Activated CD8-positive, alpha-beta T cell treated with anti-CD3 and anti-CD28 coated beads for 36 hours (primary cell): ENCODE measurements at regions not wholly inside any gene's neighbourhood (a gene's known extent, or its start where the extent isn't known, plus 50 kb on each side); places are given as distances from the start of the nearest gene placed in this dataset.
"Not testable (repeated sequence)": the region's sequence is repeated elsewhere in the genome, so short reads cannot be mapped to it uniquely, and the experiment has no call there.

Experiments used
- ATAC-seq: fragments of 200-7000 bp; cut with Tn5 transposase; one replicate; pipeline ENCODE4 v1.10.0; 2021; ENCODE audit warnings: mild to moderate bottlenecking, moderate library complexity
- CTCF ChIA-PET: fragments of 350-600 bp; sonication (Branson Sonifier 250); formaldehyde crosslinking; loops from one replicate; lab custom pipeline; 2021; ENCODE audit warnings: antibody characterized with exemption; lab: Charles Lee
- POLR2A ChIA-PET: fragments of 350-600 bp; sonication (Branson Sonifier 250); formaldehyde crosslinking; loops from one replicate; lab custom pipeline; 2021; ENCODE audit warnings: antibody characterized with exemption; lab: Charles Lee
- DNase-seq: peaks from one replicate; pipeline ENCODE4 v3.0.0-alpha.2; 2020
- H3K27ac Mint-ChIP-seq: one replicate; pipeline ENCODE4 v1.8.0; 2021; ENCODE audit warnings: mild to moderate bottlenecking, mixed read lengths
- H3K27me3 Mint-ChIP-seq: one replicate; pipeline ENCODE4 v1.8.0; 2021; ENCODE audit warnings: mixed read lengths
- H3K36me3 Mint-ChIP-seq: one replicate; pipeline ENCODE4 v1.8.0; 2021; ENCODE audit warnings: low read depth, mixed read lengths
- H3K4me1 Mint-ChIP-seq: one replicate; pipeline ENCODE4 v1.8.0; 2021; ENCODE audit warnings: low read depth, mixed read lengths
- H3K4me3 Mint-ChIP-seq: one replicate; pipeline ENCODE4 v1.8.0; 2021; ENCODE audit warnings: mild to moderate bottlenecking, moderate library complexity, mixed read lengths
- H3K9me3 Mint-ChIP-seq: one replicate; pipeline ENCODE4 v1.8.0; 2021; ENCODE audit warnings: mixed read lengths
- CTCF ChIP-seq: fragments of 200-600 bp; IDR thresholded peaks from one replicate; pipeline ENCODE4 v1.8.0; 2022; ENCODE audit warnings: antibody characterized with exemption, mild to moderate bottlenecking
- intact Hi-C: fragments of 100-400 bp; cut with micrococcal nuclease; formaldehyde crosslinking; loops from one replicate; pipeline ENCODE4 v1.10.0; 2022

GRCh38 chr11:115637599-115638241 lies 133.5 kb upstream of the CADM1 start:
- no peak for TF ChIP-seq CTCF
- Mint-ChIP-seq H3K4me3 (no peak overlapping the region), H3K36me3 (no peaks in the 10 kb centered on the region), H3K27ac (no peak overlapping the region), H3K9me3 (no peaks in the 10 kb centered on the region), H3K27me3 (no peaks in the 10 kb centered on the region), H3K4me1 (no peaks in the 10 kb centered on the region)
- POLR2A ChIA-PET, result no interaction called here
- ATAC-seq, result no peak
- no peak for DNase-seq
- intact Hi-C loops, result no loop called here
- CTCF ChIA-PET, result no interaction called here

DNA sequence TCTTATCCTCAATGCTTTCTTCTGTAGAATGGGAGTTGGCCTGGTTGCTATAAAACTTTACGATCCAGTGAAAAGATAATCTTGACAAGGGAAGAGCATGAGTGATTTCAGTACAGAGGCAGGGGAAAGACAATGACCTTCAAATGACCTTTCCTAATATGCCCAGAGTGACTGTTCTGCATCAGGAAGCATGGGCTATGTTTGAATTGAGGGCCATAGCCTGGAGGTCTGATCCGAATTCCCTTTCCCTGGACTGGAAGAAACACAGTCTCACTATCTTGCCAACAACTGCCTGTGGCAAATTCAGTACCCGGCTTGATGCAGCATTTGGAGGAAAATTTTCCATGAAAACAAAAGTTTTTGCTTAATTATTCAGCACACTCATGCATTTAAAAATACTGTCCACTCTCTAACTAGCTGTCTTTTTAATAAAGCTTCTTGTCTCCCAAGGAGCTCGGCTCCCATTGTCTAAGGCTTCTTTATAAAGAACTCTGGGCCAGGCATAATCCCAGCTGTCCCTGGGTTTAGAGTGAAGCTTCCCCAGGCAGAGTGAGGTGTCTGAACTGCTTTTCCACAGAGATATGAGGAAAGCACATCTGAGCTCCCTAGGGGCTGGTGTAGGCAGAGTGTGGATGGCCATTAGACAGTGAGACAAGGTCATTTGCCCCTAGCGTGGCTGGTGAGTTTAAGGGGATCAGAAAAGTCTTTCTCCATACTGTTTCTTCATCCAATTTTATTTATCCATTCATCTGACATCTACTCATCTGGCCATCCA lies 132.7 kb upstream of the CADM1 start:
- Mint-ChIP-seq H3K27me3 (no peaks in the 10 kb centered on the region), H3K36me3 (no peaks in the 10 kb centered on the region), H3K4me3 (no peak overlapping the region), H3K4me1 (no peaks in the 10 kb centered on the region), H3K27ac (no peak overlapping the region), H3K9me3 (no peaks in the 10 kb centered on the region)
- no peak for ATAC-seq
- TF ChIP-seq CTCF, result no peak
- CTCF ChIA-PET, result no interaction called here
- DNase-seq, result no peak
- intact Hi-C loops, result no loop called here
- POLR2A ChIA-PET, result no interaction called here

DNA sequence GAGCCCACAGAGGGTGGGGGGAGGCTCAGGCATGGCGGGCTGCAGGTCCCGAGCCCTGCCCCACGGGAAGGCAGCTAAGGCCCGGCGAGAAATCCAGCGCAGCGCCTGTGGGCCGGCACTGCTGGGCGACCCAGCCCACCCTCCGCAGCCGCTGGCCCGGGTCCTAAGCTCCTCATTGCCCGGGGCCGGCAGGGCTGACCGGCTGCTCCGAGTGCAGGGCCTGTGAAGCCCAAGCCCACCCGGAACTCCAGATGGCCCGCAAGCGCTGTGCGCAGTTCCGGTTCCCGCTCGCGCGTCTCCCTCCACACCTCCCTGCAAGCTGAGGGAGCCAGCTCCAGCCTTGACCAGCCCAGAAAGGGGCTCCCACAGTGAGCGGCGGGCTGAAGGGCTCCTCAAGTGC lies 129.8 kb upstream of the CADM1 start:
- H3K27ac Mint-ChIP-seq, DNase-seq, CTCF ChIA-PET, H3K9me3 Mint-ChIP-seq, H3K4me1 Mint-ChIP-seq, H3K27me3 Mint-ChIP-seq, POLR2A ChIA-PET, intact Hi-C loops, ATAC-seq, H3K4me3 Mint-ChIP-seq, H3K36me3 Mint-ChIP-seq: not testable (repeated sequence)

DNA sequence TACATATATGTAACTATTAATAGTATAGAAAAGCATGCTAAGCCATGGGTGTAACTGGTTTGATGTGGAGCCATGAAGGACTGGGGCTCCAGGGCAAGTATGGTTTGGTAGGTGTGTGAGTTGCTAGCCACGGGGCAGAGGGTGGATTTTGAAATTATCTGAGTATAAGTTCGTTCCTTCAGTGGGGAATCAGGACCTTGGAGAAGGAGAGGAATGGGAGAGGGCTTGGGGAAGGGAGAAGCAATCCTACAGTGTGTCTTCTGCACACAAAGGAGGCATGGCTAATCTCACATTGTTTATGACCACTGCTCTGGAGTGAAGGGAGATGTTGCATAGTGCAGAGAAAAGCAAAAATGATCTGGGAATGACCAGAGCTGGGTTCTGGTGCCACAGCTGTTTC lies 127.8 kb upstream of the CADM1 start:
- CTCF ChIA-PET, result no interaction called here
- no peak for TF ChIP-seq CTCF
- no peak overlapping the region for H3K27ac Mint-ChIP-seq
- intact Hi-C loops, result no loop called here
- no peak overlapping the region for H3K4me3 Mint-ChIP-seq
- H3K27me3 Mint-ChIP-seq, result peaks cover 1% of the 10 kb centered on the region
- no peaks in the 10 kb centered on the region for H3K36me3 Mint-ChIP-seq
- ATAC-seq (no peak), DNase-seq (no peak)
- H3K9me3 Mint-ChIP-seq, result no peaks in the 10 kb centered on the region
- POLR2A ChIA-PET, result no interaction called here
- no peaks in the 10 kb centered on the region for H3K4me1 Mint-ChIP-seq

DNA sequence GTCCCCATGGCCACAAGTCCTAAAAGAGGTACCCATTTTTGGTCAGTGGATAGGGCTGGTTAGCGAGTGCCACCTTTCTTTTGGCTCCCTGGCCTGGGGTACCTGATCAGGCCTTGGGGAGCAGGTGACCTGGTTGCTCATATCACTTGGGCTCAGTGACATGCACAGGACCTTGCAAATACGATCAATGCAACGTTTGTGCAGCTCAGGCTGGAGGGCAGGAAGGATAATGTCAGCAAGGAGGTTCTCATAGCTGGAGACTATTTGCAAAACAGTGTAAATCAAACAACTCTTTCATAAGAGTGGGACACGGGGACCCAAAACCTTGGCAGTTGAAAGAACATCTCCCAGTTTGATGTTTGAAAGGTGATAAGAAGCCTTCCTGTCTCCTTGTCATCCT lies 127.4 kb upstream of the CADM1 start:
- no peaks in the 10 kb centered on the region for H3K9me3 Mint-ChIP-seq
- H3K4me3 Mint-ChIP-seq, result no peak overlapping the region
- no peaks in the 10 kb centered on the region for H3K4me1 Mint-ChIP-seq
- H3K27me3 Mint-ChIP-seq, result peaks cover 1% of the 10 kb centered on the region
- intact Hi-C loops, result no loop called here
- ATAC-seq (no peak), DNase-seq (no peak)
- ChIA-PET CTCF (no interaction called here), POLR2A (no interaction called here)
- H3K36me3 Mint-ChIP-seq, result no peaks in the 10 kb centered on the region
- no peak overlapping the region for H3K27ac Mint-ChIP-seq
- no peak for TF ChIP-seq CTCF
